Vagina (tissue), 2 donors: ENCODE measurements at regions not wholly inside any gene's neighbourhood (a gene's known extent, or its start where the extent isn't known, plus 50 kb on each side); places are given as distances from the start of the nearest gene placed in this dataset. TPM values are rescaled to one million over a fixed set of nuclear protein-coding genes. Genes with fewer than 3 reads are reported as not detected.

ENCODE experiments used
- DNase-seq, 2 donors: peaks; one replicate each; pipeline ENCODE4 v3.0.0-alpha.2; 2017; ENCODE audit errors: extremely low spot score in 2 of 2
- H3K27ac ChIP-seq: fragments of 200-600 bp; sonication (generic); one replicate; pipeline ENCODE4 v1.5.1; 2019
- H3K27me3 ChIP-seq: fragments of 200-600 bp; sonication (generic); one replicate; pipeline ENCODE4 v1.5.1; 2019
- H3K36me3 ChIP-seq, 2 donors: fragments of 200-600 bp; sonication (generic); one replicate each; pipeline ENCODE4 v1.5.1; 2017 to 2019
- H3K4me1 ChIP-seq: fragments of 200-600 bp; sonication (generic); one replicate; pipeline ENCODE4 v1.5.1; 2019
- H3K4me3 ChIP-seq, 2 donors: fragments of 200-600 bp; sonication (generic); 1 replicate in 1 of 2; 2 replicates in 1 of 2; pipeline ENCODE4 v1.5.1; 2016 to 2019
- H3K9me3 ChIP-seq: fragments of 200-600 bp; sonication (generic); one replicate; pipeline ENCODE4 v1.5.1; 2019
- POLR2A ChIP-seq, 2 donors: fragments of 450-650 bp; IDR thresholded peaks; one replicate each; pipeline ENCODE4 v1.6.1; 2017; ENCODE audit warnings: antibody characterized with exemption in 2 of 2, mild to moderate bottlenecking in 2 of 2, moderate library complexity in 2 of 2
- POLR2AphosphoS5 ChIP-seq, 2 donors: sonication (generic); formaldehyde crosslinking; IDR thresholded peaks; one replicate each; pipeline ENCODE4 v1.9.0; 2017; ENCODE audit warnings: antibody characterized with exemption in 2 of 2, mild to moderate bottlenecking in 2 of 2, low read depth in 1 of 2; ENCODE audit not compliant: insufficient read depth in 1 of 2
- intact Hi-C: fragments of 100-400 bp; cut with DNase I; formaldehyde crosslinking; loops from one replicate; pipeline ENCODE4 v1.15.1; 2023
- microRNA-seq: library from miRNA; unstranded; fragments of <30 nt; microRNA quantifications from one replicate; pipeline ENCODE4, GENCODE V29; 2017; ENCODE audit warnings: borderline number of aligned reads, borderline replicate concordance
- small RNA-seq: library from RNA; depleted of rRNA; stranded (forward); fragments of <200 nt; gene quantifications from one replicate; pipeline ENCODE3, GENCODE V24; 2016
- TF ChIP-seq, protein P1 (sequence below), 3 experiments: fragments of 450-650 bp in 2 of 3; fragments of 200-600 bp in 1 of 3; sonication (generic) in 1 of 3; IDR thresholded peaks; one replicate each; pipeline ENCODE4 v1.5.1; 2017 to 2019; ENCODE audit warnings: antibody characterized with exemption in 3 of 3, mild to moderate bottlenecking in 2 of 3, moderate library complexity in 2 of 3

DNA sequence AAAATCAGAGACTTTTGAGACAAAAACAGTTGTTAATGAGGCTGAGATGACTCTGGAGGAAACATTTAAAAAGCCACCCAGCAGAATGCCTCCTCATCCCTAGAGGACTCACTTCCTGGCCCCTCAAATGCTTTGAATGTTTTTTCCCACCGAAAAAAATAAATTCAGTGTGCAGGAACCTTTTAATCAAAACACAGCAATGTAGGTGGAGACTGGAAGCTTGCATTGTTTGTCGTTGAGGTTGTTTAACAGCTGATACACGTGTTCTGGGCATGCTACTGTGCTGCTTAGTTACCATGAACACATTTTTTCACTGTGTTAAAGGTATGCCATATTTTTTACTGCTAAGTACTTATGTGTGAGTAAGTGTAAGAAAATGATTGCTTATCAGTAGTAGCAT is 65.7 kb upstream of the ADCY2 start:
- intact Hi-C loops = no loop called here
- no peaks in the 10 kb centered on the region for H3K9me3 ChIP-seq
- DNase-seq = no peak
- no peak for TF ChIP-seq POLR2AphosphoS5 (IDR thresholded peaks at IDR 0.05; ENCODE audit: insufficient read depth in 1 of 2, low read depth in 1 of 2)
- TF ChIP-seq, protein P1, sequence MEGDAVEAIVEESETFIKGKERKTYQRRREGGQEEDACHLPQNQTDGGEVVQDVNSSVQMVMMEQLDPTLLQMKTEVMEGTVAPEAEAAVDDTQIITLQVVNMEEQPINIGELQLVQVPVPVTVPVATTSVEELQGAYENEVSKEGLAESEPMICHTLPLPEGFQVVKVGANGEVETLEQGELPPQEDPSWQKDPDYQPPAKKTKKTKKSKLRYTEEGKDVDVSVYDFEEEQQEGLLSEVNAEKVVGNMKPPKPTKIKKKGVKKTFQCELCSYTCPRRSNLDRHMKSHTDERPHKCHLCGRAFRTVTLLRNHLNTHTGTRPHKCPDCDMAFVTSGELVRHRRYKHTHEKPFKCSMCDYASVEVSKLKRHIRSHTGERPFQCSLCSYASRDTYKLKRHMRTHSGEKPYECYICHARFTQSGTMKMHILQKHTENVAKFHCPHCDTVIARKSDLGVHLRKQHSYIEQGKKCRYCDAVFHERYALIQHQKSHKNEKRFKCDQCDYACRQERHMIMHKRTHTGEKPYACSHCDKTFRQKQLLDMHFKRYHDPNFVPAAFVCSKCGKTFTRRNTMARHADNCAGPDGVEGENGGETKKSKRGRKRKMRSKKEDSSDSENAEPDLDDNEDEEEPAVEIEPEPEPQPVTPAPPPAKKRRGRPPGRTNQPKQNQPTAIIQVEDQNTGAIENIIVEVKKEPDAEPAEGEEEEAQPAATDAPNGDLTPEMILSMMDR (IDR thresholded peaks at IDR 0.05) = no peak
- TF ChIP-seq POLR2A (IDR thresholded peaks at IDR 0.05) = no peak
- no peaks in the 10 kb centered on the region for H3K4me1 ChIP-seq
- H3K27ac ChIP-seq = no peak overlapping the region
- no peaks in the 10 kb centered on the region for H3K36me3 ChIP-seq
- H3K4me3 ChIP-seq = no peak overlapping the region
- no peaks in the 10 kb centered on the region for H3K27me3 ChIP-seq

DNA sequence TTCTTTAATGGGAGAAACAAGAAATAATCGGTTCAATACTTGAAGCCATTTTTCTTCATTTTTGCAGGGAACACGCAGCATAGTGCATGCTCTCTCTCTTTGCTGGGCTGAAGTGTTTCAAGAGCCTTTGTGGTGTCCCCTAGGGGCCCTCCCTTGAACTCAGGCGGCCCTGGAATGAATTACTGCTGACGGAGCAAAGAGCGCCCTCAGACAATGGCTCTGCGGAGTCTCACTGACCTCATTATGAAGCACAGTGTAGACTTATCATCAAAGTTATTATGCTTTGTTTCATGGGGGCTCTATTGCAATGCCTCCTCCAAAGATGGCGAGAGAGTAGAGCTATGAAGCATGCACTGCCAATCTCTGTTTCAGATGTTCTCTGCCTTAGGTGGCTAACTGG is 64.8 kb upstream of the ADCY2 start:
- DNase-seq = no peak
- Histone ChIP-seq H3K9me3 (no peaks in the 10 kb centered on the region), H3K27me3 (no peaks in the 10 kb centered on the region), H3K4me3 (no peak overlapping the region), H3K27ac (no peak overlapping the region), H3K36me3 (no peaks in the 10 kb centered on the region), H3K4me1 (no peaks in the 10 kb centered on the region)
- TF ChIP-seq POLR2A (IDR thresholded peaks at IDR 0.05) = no peak
- no peak for TF ChIP-seq POLR2AphosphoS5 (IDR thresholded peaks at IDR 0.05; ENCODE audit: insufficient read depth in 1 of 2, low read depth in 1 of 2)
- TF ChIP-seq, protein P1 (IDR thresholded peaks at IDR 0.05) = no peak
- intact Hi-C loops = no loop called here

Small RNAs in the stretch of these regions (microRNA-seq; reads per million reads assigned to microRNA genes)
- not detected for gene MIR4278

Small RNAs in the stretch of these regions (small RNA-seq; reads per million reads assigned to genes)
- gene RF00017 (not detected), gene RNA5SP176 (not detected)
